CMK (cell line): ENCODE measurements at regions not wholly inside any gene's neighbourhood (a gene's known extent, or its start where the extent isn't known, plus 50 kb on each side); places are given as distances from the start of the nearest gene placed in this dataset.

Experiments used
- DNase-seq: peaks from one replicate; pipeline ENCODE4 v3.0.0-alpha.2; 2010; ENCODE audit warnings: low read depth

DNA sequence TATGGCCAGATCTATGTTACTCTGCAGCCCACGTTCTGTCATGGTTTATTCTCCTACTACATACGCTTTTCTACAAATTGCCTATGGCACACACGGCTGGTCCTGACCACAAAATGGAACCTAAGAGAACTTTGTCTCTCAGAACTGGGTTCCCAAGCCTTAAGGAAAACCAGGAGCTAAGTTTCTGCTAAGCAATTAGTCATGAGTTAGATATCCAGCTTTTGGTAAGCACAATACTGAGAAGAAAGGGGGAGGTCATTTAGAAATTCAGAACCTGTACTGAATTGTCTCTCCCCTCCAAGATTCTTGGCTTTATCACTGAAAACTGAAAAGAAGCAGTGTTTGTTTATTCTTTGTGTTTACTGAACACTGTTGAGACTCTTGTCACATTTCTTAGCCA lies 283.5 kb upstream of the TANK start:
- DNase-seq, result no peak

DNA sequence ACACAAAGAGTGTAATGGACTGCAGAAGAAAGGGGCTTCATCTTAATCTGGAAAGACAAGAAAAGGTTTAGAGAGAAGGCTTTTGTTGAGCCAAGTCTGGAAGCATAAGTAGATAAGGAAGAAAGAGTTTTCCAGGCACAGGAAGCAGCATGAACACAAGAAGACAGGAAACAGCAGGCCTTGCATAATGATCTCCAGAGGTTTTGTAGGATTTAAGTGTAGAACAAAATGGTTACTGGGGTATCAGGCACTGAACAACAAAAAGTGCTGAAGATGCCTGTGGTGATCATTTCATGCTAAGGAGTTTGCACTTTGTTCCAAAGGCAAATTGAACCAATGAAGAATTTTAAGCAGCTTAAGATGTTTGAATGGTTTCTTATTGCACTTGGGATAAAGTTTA lies 281.6 kb upstream of the TANK start:
- no peak for DNase-seq

DNA sequence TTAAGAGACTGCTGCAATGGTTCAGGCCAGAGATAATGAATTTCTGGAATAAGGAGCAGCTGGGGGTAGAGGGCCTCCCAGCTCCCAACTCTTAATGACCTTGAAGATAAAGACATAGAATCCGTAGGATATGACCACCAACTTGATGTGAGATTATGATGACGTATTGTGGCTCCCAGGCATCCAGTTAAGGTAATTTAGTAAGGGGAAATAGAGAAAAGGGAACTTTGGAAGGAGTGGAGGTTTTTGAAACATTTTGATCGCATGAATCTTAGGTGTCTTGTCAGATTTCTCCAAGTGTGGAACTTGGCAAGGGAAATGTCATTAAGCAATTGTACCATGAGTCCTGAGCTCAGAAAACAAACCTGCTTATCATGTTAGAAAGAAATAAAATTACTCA lies 277.3 kb upstream of the TANK start:
- DNase-seq, result no peak

GRCh38 chr2:160884056-160884455 lies 276.2 kb upstream of the TANK start:
- DNase-seq, result no peak

GRCh38 chr2:160889439-160890170 lies 270.6 kb upstream of the TANK start:
- DNase-seq, result no peak

GRCh38 chr2:160890667-160891352 lies 269.4 kb upstream of the TANK start:
- DNase-seq, result no peak

DNA sequence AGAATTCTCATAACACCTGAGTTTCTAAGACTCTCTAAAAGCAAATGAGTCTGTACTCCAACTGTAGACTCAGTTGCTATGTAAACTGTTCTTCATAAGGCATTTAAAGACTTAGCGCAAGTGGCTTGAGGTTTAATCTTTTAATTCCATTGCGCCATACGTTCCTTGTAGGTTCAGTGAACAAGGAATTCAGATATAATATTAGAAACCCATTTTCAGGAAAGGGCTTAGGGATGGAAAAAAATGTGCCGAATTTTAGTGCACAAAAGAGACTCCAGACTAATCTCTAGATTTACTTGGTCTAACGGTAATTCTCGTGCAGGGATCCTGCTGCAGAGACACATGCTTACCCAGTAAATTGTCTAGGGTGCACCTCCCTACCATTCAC lies 268.9 kb upstream of the TANK start:
- no peak for DNase-seq

- no peak for DNase-seq
Observed at GRCh38 chr2:160892204-160892603, 268.0 kb upstream of the TANK start.

DNA sequence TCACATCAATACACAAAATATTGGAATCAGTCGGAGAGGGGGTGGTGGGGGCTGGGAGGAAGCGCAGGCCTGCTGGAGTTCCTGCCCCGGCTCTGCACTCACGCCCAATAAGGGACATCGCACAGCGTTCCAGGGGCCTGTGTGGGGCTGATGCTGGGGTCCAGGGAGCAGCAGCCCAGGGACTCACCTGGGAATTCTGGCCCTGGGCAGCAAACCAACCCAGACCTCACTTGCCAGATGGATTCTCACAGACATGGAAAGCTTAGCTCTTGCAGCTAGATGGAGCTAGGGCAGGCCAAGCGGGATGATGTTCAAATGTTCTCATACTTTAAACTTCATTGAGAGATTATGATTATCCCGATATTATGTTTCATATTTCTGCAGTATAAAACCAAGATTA lies 266.6 kb upstream of the TANK start:
- no peak for DNase-seq

- no peak for DNase-seq
Observed at GRCh38 chr2:160898581-160899307, 261.5 kb upstream of the TANK start.

- no peak for DNase-seq
Observed at GRCh38 chr2:160901613-160902012, 258.6 kb upstream of the TANK start.

GRCh38 chr2:160905862-160906261 lies 254.4 kb upstream of the TANK start:
- no peak for DNase-seq

DNA sequence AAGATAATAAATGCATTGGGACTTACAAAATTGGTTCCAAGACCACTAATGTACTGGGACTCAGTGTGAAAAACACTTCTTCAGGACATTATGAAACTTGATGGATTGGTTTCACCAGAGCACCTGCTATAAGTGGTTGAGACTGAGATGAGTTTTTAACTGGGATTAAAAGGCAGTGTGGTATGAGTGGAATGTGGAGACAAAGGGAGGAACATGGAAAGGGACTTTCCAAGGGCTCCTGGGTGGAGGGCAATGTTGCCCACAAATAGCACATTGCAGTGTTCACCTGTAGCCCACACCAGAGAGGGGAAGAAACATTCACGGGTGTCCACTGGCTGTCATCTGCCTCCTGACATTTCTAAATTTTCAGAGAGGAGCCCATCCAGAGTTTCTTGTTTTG lies 253.3 kb upstream of the TANK start:
- DNase-seq, result no peak

- DNase-seq, result no peak
Observed at GRCh38 chr2:160907738-160908137, 252.5 kb upstream of the TANK start.

DNA sequence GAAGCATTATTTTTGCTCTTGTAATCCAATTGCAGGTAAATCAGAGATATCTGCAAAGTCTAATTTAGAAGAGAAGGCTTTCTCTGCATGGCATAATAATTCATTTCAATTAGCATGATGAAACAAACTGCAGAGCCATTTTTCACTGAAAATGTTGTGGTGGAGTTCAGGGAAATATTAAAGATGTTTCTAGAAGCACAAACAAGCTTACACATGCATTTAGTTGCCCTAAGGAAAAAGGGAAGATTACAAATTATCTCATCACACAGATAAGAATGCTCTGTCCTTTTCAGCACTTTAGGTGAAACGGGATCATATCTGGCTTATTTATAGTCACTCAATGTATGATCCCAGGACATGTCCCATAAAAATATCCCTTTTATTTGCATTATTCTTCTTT lies 252.1 kb upstream of the TANK start:
- DNase-seq, result no peak

DNA sequence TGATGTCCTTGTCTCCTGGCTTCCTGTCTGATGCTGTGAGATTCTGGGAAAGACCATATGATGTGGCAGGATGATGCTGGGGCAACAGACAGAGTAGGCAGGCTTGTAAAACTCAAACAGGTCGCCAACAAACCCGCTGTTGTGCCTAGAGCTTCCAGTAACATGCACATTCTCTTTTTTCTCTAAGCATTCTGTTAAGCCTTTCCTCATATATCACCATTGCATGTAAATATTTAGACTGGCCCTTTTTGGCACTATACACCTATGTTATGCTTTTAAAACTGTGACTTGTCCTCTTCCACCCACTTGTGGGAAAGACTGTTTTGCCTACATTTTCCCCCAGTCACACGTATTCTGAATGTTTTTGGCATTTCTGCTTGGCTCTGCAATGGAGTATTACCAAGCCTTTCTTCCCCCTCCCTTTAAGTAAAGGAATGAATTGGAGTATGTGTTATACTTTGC lies 250.4 kb upstream of the TANK start:
- DNase-seq, result no peak

DNA sequence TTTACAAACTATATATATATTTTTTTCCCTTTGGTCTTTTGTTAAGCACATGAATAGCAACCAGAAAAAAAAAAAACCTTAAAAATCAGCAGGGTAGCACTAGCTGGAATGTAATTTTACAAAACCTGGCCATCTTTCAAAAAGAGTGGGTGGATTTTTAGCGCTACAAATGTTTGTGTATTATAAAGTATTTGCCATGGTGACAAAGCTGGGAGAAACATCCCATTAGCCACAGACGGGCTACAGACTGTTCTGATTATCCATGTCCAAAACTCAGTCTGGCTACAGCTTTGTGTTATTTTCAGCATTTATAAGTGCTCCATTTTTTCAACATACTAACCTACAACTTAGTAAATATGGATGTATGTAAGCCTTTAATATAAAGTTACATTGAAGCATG lies 249.5 kb upstream of the TANK start:
- DNase-seq, result no peak

DNA sequence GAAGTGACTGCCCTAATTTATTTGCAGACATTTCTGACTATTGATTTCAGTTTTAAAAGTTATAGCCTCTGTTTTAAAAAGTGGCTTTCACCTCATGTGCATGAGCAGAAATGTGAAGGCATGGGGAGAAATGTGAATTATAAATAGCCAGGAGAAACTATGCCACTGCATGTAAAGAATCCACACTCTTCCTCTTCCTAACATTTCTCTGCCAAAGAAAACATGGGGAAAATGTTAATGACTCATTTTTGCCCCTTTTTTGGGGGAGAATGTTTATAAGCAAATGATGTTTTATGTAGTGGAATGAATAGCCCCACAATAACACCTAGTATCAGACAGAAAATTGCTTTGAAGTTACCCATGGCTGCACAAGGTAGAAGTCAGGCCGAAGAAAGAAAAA lies 249.0 kb upstream of the TANK start:
- no peak for DNase-seq

- no peak for DNase-seq
Observed at GRCh38 chr2:160912276-160912675, 248.0 kb upstream of the TANK start.

DNA sequence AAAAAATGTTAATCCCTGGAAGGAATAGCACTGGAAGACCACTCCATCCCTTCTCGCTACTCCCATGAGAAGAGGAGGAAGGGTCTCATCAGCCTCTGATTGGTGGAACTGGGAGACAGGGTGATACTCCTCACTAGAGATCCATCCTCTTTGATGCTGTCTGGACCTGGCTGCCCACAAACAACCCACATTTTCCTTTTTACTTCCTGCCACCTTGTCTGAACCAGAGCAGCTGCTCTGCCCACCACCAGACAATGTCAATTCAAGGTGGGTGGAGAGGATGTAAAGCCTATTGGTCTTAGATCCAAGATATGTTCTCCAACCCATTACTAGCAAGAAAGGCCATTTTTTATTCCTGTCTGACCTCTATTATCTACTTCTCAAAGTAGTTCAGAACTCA lies 246.9 kb upstream of the TANK start:
- no peak for DNase-seq

DNA sequence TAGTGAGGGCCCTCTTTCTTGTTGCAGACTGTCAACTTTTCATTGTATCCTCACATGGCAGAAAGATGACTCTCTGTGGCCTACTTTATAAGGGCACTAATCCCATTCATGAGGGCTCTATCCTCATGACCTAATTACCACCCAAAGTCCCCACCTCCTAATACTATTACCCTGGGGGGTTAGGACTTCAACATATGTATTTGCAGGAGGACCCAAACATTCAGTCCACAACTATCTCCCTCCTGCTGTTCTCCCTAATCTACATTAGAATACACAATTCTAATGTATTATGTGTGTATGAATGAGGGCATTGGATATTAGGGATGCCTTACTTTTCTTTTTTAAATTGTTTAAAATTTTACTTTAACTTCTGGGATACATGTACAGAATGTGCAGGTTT lies 246.0 kb upstream of the TANK start:
- no peak for DNase-seq

GRCh38 chr2:160916300-160916699 lies 243.9 kb upstream of the TANK start:
- no peak for DNase-seq

- DNase-seq, result no peak
Observed at GRCh38 chr2:160917850-160918249, 242.4 kb upstream of the TANK start.
